ENCODE measurements at regions not wholly inside any gene's neighbourhood (a gene's known extent, or its start where the extent isn't known, plus 50 kb on each side); places are given as distances from the start of the nearest gene placed in this dataset.

- no peak for TF ChIP-seq CTCF (IDR thresholded peaks at IDR 0.05; ENCODE audit: low read depth)
Observed at GRCh38 chr1:103917795-103918194, 168.1 kb downstream of the AMY1C start.

GRCh38 chr1:103931891-103932290, 182.2 kb downstream of the AMY1C start:
- no peak for TF ChIP-seq CTCF (IDR thresholded peaks at IDR 0.05; ENCODE audit: low read depth)

- no peak for TF ChIP-seq CTCF (IDR thresholded peaks at IDR 0.05; ENCODE audit: low read depth)
Observed at GRCh38 chr1:103937763-103938357, 188.2 kb downstream of the AMY1C start.

GRCh38 chr1:103941086-103941485, 191.4 kb downstream of the AMY1C start:
- no peak for TF ChIP-seq CTCF (IDR thresholded peaks at IDR 0.05; ENCODE audit: low read depth)

- TF ChIP-seq CTCF (IDR thresholded peaks at IDR 0.05; ENCODE audit: low read depth) = no peak
Observed at GRCh38 chr1:103942029-103942428, 192.3 kb downstream of the AMY1C start.

- TF ChIP-seq CTCF (IDR thresholded peaks at IDR 0.05; ENCODE audit: low read depth) = no peak
Observed at GRCh38 chr1:103945774-103946173, 196.1 kb downstream of the AMY1C start.

GRCh38 chr1:103948526-103948925, 198.8 kb downstream of the AMY1C start:
- TF ChIP-seq CTCF (IDR thresholded peaks at IDR 0.05; ENCODE audit: low read depth) = no peak
